NOMO-1 treated with DMSO at 0.1 percent for 48 hours (cell line): ENCODE measurements at regions not wholly inside any gene's neighbourhood (a gene's known extent, or its start where the extent isn't known, plus 50 kb on each side); places are given as distances from the start of the nearest gene placed in this dataset.
"Not testable (repeated sequence)": the region's sequence is repeated elsewhere in the genome, so short reads cannot be mapped to it uniquely, and the experiment has no call there.

ENCODE experiments used
- DNase-seq: peaks from one replicate; lab custom pipeline; 2025; ENCODE audit not compliant: unreplicated experiment; lab: John Stamatoyannopoulos, UW

DNA sequence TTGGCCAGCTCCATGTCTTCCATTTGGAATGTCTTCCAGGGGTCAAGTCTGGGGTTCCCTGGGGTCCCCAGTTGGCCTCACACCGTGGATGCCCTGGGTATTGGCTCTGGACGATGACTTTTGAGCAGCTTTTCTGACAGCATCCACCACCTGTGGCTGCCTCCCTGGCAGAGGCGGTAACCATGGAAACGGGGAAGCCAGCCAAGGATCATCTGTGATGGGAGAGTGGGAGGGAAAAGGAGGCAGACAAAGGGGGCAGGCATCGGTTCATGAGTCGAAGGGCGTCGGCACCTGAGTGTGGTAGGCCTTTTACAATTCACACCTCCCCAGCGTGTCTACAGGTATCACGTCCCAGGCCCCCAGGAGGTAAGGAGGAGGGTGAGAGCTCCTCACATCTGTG is 152.2 kb downstream of the ASMT start:
- no peak for DNase-seq

DNA sequence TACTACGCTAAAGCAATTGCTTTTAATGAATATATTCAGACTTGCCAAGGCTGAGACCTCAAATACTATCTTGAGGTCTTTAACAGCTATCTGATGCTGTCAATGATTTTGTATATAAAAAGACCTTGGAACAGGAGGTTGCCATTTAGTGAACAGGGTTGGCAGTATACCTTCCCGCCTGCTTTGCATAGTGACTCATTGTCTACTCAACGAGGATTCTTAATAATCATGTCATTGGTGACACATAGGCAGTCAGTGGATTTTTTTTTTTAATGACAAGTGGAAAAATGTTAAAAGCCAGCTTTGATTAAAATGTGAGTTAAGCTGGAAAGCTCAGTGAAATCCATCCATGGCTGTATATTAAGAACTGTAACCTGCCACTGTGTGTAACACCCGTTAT is 164.0 kb downstream of the ASMT start:
- DNase-seq = no peak

DNA sequence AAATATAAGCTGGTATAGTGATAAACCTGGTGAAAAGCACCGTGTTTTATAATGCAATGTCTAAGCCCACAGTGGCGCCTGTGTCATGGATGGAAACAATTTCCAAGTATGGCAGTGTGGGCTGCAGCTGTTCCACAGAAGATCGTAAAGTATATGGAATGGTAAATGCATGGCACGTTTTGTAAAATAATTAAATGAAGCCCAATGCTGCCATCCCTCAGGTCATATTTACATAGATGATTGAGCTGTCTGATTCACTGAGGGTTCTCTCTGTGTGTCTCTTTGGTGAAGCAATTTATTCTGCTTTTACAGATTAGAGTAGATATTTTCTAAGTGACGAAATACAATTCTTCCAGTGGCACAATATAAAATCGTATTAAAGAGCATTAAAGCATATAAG is 164.8 kb downstream of the ASMT start:
- DNase-seq = no peak

DNA sequence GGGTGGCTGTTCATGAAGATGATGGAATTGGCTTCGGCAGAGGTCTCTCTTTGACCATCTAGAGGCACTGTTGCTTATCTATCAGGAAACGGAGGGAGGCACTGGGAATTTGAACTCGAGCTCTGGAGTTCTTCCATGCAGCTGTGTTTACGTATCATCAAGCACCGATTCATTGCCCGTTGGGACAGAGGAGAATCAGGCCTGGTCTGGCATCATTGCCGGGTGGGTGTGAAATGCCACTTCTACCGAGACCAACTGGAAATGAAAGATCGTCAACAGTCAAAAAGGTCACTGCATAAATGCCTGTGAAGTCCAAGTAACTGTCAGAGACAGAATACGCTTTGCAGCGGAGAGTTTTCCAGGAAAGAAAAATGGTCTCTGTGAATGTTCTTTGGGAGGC is 166.9 kb downstream of the ASMT start:
- DNase-seq = no peak

DNA sequence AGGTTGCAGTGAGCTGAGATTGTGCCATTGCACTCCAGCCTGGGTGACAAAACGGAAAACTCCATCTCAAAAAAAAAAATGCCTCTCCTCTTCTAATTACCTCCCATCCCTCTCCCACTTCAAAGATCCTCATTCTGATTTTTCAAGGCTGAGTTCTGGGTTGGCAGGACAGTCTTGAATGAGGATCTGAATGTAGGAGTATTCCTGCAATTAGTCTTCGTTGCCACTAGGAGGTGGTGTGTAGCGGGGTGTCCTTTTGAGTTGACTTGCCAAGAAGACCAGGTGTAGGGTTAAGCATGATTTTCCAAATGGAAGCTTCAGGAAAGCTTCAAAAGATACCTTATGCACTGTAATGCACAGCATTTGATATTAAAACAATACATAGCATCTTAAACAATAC is 169.9 kb downstream of the ASMT start:
- DNase-seq = no peak

DNA sequence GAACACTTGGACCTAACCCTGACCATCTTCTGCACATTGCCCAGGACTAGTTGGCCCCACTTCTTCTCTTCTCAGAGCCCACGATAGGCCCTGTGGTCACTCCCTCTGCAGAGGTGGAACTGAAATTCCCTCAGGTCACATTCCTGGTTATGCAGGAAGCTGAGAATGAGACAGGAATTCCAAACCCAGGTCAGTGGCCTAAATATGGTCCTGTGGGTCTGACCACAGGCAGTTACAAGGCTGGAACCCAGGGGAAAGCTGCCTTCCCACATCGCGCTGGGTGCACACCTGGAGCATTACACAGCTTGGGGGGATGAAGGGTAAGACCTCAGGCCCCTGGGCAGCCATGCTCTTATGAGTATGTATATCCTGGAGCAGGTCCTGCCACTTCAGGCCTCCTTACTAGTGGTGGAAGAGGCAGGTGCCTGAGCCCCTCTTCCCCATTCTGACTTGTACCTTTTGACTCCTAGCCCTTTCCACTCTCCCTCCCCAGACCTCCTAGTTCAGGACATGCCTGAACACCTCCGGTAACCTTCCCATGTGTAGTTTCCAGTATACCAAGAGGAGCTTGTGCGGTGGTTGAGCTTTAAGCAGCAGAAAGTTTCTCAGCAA is 173.5 kb downstream of the ASMT start:
- DNase-seq = no peak

DNA sequence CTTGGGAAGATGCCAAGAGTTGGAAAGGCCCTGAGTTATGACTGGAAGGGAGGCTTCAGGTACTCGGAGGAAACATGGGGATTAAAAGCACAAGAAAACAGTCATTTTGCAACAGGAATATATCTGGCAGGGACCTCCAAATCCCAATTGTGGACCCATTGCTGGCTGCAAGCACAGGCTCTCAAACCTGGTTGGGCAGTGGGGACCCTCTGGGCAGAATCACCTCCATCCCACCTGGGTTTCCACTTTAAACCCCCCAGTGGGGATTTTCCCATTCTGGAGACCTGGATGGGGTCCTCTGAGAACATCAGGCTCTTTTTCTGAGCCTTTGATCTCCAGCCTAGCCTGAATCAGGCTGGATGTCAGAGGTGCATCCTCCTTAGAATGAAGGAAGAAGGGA is 177.8 kb downstream of the ASMT start:
- no peak for DNase-seq

DNA sequence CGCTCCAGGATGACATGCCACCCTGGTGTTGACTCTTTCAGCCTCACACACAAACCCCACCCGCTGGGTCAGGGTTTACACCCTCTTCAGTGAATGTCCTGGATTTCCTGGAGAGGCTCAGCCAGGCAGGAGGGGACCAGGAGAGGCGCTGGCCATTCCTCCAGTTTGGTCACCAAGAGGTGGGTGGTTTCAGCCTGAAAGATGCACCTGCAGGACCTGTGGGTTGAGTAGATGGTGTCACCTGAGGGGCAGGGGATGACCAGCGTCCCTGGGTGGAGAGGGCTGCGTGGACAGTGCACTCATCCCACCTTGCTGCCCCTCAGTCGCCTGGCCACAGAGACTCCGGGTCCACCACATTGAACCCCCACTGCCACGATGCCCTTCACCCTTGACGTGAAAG is 179.7 kb downstream of the ASMT start:
- DNase-seq = no peak

DNA sequence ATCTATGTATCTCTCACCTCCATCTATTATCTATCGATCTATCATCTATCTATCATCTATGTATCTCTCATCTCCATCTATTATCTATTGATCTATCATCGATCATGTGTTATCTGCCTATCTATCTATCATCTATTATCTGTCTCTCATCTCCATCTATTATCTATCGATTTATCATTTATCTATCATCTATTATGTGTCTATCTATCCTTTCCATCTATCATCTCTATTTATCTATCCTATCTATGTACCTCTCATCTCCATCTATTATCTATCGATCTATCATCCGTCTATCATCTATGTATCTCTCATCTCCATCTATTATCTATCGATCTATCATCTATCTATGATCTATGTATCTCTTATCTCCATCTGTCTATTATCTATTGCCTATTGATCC is 188.1 kb downstream of the ASMT start:
- no peak for DNase-seq

DNA sequence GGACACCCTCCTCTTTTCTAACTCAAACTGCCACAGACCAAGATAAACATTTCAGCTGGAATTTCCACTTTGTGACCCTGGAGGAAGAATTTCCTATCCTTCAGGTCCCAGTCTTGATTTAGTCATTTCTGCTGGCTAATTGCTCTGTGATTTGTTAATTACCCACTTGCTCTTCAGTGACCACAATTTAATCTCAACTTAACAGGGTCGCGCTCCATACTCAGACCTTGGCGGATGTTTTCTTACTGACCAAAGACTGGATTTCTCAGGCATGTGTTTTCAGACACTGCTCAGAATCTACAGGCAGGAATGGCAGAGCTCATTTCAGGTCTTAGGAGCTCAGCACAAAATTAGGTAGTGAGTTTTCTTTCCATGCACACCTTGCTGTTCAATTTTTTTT is 188.9 kb downstream of the ASMT start:
- DNase-seq = no peak

DNA sequence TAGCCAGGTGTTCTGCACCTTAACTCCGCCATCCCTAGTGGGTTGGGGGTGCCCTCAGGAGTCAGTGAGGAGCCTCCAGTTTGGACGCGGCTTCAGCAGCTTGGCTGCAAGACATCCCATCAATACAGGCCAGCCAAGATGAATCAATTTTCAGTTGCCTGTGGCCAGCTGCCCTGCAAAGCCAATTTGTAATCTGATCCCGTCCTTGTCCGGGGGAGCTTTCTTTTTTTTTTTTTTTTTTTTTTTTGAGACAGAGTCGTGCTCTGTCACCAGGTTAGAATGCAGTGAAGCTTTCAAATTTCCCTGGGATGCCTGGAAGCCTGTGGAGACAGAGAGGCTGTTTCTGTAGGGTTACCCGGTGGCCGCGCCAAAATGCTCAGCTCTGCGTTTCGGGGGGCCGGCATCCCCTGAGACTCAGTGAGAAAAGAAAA is 192.5 kb downstream of the ASMT start:
- DNase-seq = no peak

DNA sequence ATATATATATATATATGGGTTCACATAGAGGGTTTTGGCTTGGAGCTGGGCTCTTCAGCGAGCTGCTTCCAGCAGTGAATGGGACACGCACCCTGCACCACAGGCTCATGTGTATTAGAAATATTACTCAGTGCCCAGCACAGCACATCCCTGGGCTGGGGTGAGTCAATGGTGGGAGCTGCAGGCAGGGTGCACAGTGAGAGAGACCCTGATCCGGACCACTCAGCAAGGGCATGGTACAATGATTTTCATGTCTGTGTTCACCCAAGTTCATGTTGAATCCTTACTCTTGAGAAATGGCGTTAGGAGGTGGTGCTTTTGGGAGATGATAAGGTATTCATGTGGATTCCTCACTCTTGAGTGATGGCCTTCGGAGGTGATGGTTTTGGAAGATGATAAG is 194.7 kb downstream of the ASMT start:
- no peak for DNase-seq

DNA sequence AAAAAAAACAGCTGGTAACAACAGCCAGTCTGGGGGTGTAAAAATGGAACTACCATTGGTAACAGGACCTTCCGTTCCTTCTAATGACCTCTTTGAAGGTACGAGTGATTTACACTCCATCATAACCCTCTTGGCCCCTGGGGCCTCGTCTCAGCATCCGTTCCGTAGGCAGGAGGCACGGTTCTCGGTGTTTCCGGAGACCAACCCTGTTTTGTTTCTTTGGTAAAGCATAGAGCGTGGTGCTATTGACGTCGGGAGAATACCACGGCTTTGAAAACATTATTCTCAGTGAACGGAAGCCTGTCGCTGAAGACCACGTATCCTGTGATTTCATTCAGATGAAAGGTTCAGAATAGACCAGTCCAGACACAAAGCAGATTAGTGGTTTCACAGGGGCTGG is 198.9 kb downstream of the ASMT start:
- no peak for DNase-seq

DNA sequence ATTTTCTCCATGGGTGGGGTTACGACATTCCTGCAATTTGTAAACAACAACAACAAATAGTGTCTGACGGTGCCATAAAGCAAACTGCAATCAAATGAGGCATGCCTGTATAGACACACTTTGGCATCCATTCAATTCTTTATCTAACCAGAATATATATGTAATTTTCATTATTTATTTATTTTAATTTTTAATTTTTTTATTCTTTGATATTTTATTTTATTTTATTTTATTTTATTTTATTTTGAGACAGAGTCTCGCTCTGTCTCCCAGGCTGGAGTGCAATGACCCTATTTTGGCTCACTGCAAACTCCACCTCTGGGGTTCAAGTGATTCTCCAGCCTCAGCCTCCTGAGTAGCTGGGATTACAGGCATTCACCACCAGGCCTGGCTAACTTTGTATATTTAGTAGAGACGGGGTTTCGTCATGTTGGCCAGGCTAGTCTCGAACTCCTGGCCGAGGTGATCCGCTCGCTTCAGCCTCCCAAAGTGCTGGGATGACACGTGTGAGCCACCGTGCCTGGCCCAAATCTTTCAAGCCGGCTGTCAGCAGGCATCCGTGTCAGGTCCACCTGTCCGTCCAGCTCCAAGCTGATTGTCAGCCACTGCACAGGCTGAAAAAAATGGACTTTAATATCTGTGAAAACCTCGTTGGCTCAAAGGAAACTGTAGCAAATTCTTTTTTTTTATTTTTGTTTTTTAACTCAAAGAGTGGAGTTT is 200.8 kb downstream of the ASMT start:
- DNase-seq = no peak

DNA sequence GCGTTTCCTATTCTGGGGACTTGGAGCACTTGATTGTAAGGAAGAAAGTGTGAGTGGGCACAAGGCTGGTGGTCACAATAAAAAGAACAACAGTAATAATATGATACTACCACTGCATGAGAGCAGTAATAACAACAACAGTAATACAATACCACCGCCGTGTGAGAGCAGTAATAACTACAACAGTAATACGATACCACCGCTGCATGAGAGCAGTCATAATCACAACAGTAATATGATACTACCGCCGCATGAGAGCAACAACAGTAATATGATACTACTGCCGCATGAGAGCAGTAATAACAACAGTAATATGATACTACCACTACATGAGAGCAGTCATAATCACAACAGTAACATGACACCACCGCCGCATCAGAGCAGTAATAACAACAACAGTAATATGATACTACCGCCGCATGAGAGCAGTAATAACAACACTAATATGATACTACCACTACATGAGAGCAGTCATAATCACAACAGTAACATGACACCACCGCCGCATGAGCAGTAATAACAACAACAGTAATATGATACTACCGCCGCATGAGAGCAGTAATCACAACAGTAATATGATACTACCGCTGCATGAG is 201.6 kb downstream of the ASMT start:
- not testable (repeated sequence) for DNase-seq

DNA sequence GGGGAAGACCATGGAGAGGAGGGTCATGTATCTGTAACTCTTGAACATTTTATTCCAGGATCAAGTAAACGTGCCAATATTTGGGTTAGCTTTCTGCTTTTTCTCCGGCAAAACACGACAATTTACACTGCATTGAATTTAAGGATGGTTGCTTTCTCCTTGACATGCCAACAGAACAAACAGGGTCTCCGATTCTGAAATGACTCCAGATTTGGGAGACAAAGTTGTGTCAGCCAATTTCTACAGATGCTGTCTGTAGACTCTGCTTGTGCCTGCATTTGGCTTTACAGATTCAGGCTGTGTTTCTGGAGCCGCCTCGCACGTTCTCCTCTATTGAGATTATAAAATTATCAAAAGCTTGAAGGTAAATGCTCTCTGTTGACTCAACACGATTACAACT is 207.0 kb downstream of the ASMT start:
- no peak for DNase-seq

DNA sequence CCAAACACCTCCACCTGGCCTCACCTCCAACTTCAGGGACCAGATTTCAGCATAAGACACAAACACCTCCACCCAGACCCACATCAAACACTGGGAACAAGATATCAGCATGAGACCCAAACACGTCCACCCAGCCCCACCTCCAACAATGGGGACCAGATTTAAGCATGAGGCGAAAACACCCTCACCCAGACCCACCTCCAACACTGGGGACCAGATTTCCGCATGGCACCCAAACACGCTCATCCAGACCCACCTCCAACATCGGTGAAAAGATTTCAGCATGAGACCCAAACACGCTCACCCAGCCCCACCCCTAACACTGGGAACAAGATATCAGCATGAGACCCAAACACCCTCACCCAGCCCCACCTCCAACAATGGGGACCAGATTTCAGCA is 210.0 kb downstream of the ASMT start:
- DNase-seq = no peak

DNA sequence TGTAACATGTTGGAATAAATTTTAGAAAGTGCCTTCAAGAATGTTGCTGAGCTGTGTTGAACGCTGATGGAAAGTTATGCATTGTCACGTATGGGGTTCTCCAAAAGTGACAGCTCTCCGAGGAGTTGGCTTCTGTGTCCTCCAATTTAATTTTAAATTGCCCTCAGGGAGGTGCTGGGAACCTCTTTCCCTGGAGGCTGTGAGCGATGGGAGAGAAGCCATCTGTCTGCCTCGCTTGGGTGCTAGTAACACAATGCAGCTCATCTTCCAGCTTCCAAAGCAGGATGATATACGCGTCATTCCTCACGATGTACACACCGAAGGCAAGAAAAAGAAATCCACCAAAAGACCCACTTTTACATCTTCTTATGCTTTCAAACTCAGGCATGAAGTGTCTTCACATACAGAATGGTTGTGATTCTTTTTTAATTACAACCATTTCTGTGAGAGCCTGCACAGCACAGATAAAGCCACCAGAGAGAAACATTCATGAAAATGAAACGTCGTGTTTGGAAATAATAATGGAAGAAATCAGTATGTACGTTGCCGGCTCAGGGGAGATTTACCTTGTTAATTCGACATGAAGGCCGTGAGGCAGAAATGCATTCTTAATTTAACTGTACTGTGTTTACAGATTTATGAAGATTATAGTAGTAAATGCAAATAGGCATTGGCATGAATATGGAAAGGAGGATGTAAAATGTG is 218.9 kb downstream of the ASMT start:
- no peak for DNase-seq

DNA sequence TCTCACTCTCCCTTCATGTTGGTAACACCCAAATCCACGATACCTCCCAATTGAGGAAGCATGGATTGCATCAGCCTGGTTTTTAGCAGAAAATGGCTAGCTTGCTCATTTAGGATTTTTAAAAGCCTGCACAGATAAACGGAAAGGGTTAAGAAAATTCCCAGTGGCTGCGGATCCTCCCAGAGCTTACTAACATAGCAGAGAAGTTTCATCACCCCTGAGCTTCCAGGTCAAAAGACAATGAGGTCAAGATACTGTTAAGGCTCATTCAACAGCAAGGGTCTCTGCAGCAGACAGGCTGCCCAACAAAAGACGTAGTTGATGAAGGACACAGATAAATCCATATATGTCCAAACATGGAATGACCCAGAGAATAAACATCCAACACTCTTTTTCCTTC is 220.2 kb downstream of the ASMT start:
- no peak for DNase-seq

DNA sequence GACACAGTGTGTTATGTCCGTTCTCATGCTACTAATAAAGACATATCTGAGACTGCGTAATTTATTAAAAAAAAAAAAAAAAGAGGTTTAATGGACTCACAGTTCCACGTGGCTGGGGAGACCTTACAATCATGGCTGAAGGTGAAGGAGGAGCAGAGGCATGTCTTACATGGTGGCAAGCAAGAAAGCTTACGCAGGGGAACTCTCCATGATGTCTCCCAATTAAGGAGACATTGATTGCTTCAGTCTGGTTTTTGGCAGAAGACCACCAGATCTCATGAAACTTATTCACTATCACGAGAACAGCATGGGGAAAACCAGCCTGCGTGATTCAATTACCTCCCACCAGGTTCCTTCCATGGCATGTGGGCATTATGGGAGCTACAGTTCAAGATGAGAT is 221.8 kb downstream of the ASMT start:
- DNase-seq = no peak

DNA sequence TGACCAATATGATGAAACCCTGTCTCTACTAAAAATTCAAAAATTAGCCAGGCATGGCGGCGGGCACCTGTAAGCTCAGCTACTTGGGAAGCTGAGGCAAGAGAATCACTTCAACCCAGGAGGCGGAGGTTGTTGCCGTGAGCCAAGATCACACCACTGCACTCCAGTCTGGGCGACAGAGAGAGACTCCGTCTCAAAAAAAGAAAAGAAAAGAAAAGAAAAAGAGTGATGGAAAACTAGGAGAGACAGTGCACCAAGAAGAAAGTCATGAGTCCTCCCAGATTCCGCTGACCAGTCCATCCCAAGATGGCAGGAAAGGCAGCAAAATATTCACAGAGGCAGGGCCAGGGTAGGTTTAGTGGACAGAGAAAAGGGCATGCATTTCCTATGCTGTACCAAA is 226.9 kb downstream of the ASMT start:
- no peak for DNase-seq

DNA sequence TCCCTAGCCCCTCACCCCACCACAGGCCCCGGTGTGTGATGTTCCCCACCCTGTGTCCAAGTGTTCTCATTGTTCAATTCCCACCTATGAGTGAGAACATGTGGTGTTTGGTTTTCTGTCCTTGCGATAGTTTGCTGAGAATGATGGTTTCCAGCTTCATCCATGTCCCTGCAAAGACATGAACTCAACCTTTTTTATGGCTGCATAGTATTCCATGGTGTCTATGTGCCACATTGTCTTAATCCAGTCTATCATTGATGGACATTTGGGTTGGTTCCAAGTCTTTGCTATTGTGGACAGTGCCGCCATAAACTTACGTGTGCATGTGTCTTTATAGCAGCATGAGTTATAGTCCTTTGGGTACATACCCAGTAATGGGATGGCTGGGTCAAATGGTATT is 232.1 kb downstream of the ASMT start:
- not testable (repeated sequence) for DNase-seq
